Activated CD8-positive, alpha-beta T cell treated with anti-CD3 and anti-CD28 coated beads, Interleukin-2, amount 10 ng/mL, durations not matched to agents 7 days and 5 days (primary cell): ENCODE measurements at regions not wholly inside any gene's neighbourhood (a gene's known extent, or its start where the extent isn't known, plus 50 kb on each side); places are given as distances from the start of the nearest gene placed in this dataset.
"Not testable (repeated sequence)": the region's sequence is repeated elsewhere in the genome, so short reads cannot be mapped to it uniquely, and the experiment has no call there.

Source experiments
- ATAC-seq: fragments of 150-1000 bp; cut with Tn5 transposase; one replicate; pipeline ENCODE4 v1.10.0; 2021; ENCODE audit warnings: moderate library complexity
- CTCF ChIA-PET: fragments of 350-600 bp; sonication (Branson Sonifier 250); formaldehyde crosslinking; loops from one replicate; lab custom pipeline; 2021; ENCODE audit warnings: antibody characterized with exemption; lab: Charles Lee
- POLR2A ChIA-PET: fragments of 350-600 bp; sonication (Branson Sonifier 250); formaldehyde crosslinking; loops from one replicate; lab custom pipeline; 2021; ENCODE audit warnings: antibody characterized with exemption; lab: Charles Lee
- DNase-seq: peaks from one replicate; pipeline ENCODE4 v3.0.0-alpha.2; 2020
- H3K27ac Mint-ChIP-seq: one replicate; pipeline ENCODE4 v1.8.0; 2021; ENCODE audit warnings: mild to moderate bottlenecking, mixed read lengths
- H3K27me3 Mint-ChIP-seq: one replicate; pipeline ENCODE4 v1.8.0; 2021; ENCODE audit warnings: low read depth, mixed read lengths
- H3K36me3 Mint-ChIP-seq: one replicate; pipeline ENCODE4 v1.8.0; 2021; ENCODE audit warnings: low read depth, mixed read lengths
- H3K4me1 Mint-ChIP-seq: one replicate; pipeline ENCODE4 v1.8.0; 2021; ENCODE audit warnings: low read depth, mixed read lengths
- H3K4me3 Mint-ChIP-seq: one replicate; pipeline ENCODE4 v1.8.0; 2021; ENCODE audit warnings: mild to moderate bottlenecking, mixed read lengths
- H3K9me3 Mint-ChIP-seq: one replicate; pipeline ENCODE4 v1.8.0; 2022; ENCODE audit warnings: mixed read lengths; ENCODE audit not compliant: insufficient read depth

DNA sequence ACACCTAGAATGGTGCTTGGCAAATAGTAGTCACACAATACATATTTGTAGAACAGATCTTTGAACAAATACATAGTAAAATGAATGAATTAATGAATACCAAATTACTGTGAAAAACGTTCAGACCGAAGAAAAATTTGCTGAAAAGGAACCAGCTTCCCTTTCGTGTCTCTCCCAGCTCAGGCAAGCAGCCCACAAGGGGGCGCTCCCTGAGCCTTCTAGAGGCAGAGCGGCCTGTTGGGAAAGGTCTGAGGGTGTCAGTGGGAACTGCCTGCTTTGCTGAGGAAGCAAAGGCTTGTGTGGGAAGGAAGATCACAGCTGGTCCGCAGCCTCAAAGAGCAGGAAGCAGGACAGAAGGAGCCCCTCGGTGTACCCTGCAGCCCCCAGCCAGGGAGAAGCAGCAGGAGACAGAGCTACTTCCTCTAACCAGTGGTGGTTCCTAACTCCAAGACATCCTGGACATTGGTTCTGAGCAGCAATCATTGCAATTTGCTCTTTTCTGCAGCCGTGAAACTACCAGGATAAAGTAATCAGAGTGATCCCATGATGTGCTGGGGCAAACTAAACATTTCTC is 231.1 kb downstream of the ANKRD30B start:
- DNase-seq (peak; percentile 22), ATAC-seq (no peak)
- H3K4me1 Mint-ChIP-seq, result no peaks in the 10 kb centered on the region
- CTCF ChIA-PET, result no interaction called here
- H3K36me3 Mint-ChIP-seq, result no peaks in the 10 kb centered on the region
- no peak overlapping the region for H3K4me3 Mint-ChIP-seq
- no peaks in the 10 kb centered on the region for H3K27me3 Mint-ChIP-seq
- POLR2A ChIA-PET, result no interaction called here
- H3K27ac Mint-ChIP-seq, result no peak overlapping the region
- H3K9me3 Mint-ChIP-seq, result no peaks in the 10 kb centered on the region

DNA sequence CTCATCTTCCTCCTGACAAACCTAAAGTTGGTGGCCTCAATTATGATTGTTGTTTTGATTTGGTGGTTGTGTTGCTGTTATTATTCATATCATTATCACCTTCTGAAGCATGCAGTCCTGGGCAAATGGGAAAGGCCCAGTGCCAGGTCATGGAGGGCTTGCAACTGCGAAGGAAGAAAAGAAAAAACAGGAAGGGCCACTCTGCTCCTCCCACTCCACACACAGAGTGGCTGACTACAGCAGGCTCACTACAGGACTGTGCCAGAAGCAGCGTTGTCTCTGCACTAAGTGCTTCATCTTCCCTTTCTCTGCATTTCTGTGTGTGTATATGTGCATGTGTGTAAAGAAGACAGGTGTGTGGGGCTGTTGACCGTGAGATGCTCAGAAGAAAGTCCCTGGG is 231.9 kb downstream of the ANKRD30B start:
- H3K36me3 Mint-ChIP-seq, result no peaks in the 10 kb centered on the region
- no peaks in the 10 kb centered on the region for H3K4me1 Mint-ChIP-seq
- CTCF ChIA-PET, result no interaction called here
- no peaks in the 10 kb centered on the region for H3K9me3 Mint-ChIP-seq
- no peak for ATAC-seq
- H3K27me3 Mint-ChIP-seq, result no peaks in the 10 kb centered on the region
- no peak overlapping the region for H3K27ac Mint-ChIP-seq
- H3K4me3 Mint-ChIP-seq, result no peak overlapping the region
- POLR2A ChIA-PET, result no interaction called here
- no peak for DNase-seq

DNA sequence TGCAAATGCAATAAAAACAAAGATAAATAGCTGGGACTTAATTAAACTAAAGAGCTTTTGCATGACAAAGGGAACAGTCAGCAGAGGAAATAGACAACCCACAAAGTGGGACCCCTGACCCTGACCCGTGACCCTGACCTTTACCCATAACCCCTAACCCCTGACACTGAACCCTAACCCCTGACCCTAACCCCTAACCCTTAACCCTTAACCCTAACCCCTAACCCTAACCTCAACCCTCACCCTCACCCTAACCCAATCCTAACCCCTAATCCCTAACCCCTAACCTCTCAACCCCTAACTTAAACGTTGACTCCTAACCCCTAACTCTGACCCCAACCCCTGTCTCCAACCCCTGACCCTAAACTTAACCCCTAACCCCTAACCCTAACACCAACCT is 236.6 kb downstream of the ANKRD30B start:
- H3K27ac Mint-ChIP-seq, CTCF ChIA-PET, H3K4me3 Mint-ChIP-seq, DNase-seq, POLR2A ChIA-PET, ATAC-seq, H3K27me3 Mint-ChIP-seq, H3K36me3 Mint-ChIP-seq, H3K9me3 Mint-ChIP-seq, H3K4me1 Mint-ChIP-seq: not testable (repeated sequence)

DNA sequence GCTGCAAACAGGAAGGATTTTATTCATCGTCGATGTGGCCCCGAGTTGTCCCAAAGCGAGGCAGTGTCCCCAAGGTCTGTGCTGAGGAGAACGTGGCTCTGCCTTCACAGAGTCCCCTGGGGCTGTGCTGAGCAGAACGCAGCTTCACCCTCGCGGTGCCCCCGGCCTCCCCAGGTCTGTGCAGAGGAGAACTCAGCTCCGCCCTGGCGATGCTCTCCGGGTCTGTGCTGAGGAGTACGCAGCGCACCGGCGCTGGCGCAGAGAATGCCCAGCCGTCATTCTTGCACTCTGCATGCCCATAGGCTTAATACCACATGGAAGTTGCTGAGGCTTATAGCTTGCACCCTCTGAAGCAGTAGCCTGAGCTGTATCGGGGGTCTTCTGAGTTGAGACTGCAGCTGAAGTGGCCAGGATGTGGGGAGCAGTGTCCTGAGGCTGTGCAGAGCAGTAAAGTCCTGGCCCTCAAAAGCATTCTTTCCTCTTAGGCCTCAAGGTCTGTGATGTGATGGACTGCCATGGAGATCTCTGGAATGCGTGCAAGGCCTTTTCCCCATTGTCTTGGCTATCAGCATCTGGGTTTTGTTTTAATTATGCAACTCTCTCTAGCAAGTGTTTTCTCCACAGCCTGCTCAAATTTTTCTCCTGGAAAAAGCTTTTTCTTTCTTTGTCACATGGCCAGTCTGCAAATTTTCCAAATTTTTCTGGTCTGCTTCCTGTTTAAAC is 237.5 kb downstream of the ANKRD30B start:
- H3K9me3 Mint-ChIP-seq, H3K4me1 Mint-ChIP-seq, H3K27me3 Mint-ChIP-seq, DNase-seq, H3K36me3 Mint-ChIP-seq, CTCF ChIA-PET, H3K27ac Mint-ChIP-seq, H3K4me3 Mint-ChIP-seq, ATAC-seq, POLR2A ChIA-PET: not testable (repeated sequence)

DNA sequence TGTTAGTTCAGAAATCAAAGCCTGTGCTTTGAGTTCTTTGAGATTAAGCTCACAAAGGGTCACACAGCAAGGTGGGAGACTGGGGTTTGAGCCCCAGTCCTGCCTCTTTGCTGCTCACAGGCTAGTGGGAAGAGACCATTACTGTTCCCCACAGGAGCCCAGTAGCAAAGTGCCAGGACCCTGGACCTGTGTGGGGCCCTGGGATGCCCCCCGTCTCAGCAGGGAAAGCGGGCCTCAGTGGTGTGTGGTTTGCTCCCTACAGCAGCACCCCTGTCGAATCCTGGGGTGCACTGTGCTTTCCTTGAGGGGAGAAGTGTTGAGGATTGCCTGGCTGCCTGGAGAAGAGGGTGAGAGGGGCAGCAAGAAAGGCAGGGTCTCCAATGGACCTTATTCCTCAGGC is 239.4 kb downstream of the ANKRD30B start:
- H3K36me3 Mint-ChIP-seq, POLR2A ChIA-PET, DNase-seq, H3K27ac Mint-ChIP-seq, CTCF ChIA-PET, H3K4me1 Mint-ChIP-seq, ATAC-seq, H3K4me3 Mint-ChIP-seq, H3K27me3 Mint-ChIP-seq, H3K9me3 Mint-ChIP-seq: not testable (repeated sequence)

DNA sequence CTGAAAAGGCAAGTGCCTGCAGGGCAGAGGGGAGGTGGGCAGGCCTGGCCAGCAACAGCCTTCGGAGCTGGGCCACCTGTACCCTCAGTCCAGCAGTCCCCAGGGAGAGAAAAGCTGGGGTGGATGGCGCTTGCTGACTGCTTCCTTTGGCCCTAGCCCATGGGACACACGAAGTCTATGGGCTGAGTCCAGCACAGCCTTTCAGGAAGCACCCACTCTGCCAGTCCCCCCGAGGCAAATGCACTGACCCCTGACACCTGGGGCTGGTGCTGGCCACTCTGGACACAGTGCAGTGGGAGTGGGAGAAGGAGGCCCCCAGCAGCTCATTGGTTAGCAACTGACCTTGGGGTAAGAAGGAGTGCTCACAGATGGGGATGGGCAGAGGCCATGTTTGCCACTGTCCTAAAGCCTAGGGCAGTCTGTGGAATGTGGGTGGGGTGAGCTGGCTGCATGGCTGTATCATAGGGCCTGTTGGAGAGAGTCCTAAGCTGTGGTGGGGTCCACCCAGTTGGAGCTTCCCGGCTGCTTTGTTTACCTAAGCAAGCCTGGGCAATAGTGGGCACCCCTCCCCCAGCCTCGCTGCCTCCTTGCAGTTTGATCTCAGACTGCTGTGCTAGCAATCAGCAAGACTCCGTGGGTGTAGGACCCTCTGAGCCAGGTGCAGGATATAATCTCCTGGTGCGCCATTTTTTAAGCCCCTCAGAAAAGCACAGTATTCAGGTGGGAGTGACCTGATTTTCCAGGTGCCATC is 240.2 kb downstream of the ANKRD30B start:
- ATAC-seq, POLR2A ChIA-PET, H3K36me3 Mint-ChIP-seq, CTCF ChIA-PET, H3K27me3 Mint-ChIP-seq, H3K27ac Mint-ChIP-seq, H3K9me3 Mint-ChIP-seq, H3K4me1 Mint-ChIP-seq, H3K4me3 Mint-ChIP-seq, DNase-seq: not testable (repeated sequence)

DNA sequence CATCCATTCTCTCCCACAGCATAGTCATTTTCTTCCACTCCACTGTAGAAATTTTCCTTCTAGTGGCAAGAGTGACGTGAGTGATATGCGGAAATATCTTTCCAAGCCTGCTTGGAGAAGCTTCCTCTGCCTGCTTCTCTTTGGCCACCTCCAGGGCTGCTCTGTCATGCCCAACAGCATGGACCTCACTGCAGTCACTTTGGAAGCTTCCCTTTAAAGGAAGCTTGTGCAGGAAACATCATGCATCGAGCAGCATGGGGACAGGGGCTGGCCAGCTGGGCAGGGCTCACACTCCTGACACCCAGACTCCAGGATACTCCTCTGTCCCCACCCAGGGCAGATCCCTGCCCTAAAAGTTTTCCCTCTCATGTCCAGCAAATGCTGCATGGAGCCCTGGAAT is 241.6 kb downstream of the ANKRD30B start:
- H3K27ac Mint-ChIP-seq, H3K9me3 Mint-ChIP-seq, CTCF ChIA-PET, ATAC-seq, H3K4me1 Mint-ChIP-seq, DNase-seq, H3K36me3 Mint-ChIP-seq, H3K4me3 Mint-ChIP-seq, POLR2A ChIA-PET, H3K27me3 Mint-ChIP-seq: not testable (repeated sequence)

DNA sequence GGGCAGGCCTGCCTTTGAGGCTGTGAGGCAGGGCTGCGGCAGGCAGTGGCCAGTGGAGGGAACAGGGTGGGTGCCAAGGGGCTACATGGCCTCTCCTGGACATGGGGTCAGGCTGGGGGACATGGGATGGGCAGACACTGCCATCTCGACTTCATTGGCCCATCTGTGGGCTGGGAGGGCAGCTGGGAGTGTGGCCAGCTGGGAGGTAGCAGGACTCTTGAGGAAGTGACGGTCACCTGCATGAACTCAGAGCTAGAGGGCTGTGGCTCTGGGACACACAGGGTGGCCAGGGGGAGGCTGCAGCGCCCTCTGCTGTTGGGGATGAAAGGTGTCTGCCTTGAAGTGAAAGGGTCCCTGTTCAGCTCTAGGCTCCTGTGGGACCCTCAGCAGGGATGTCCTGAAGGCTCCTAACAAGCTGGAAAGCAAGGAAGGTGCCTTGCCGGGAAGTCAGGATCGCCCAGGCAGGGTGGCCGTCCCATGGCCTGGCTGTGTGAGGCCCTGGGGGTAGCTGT is 244.0 kb downstream of the ANKRD30B start:
- H3K4me1 Mint-ChIP-seq, H3K9me3 Mint-ChIP-seq, ATAC-seq, DNase-seq, H3K27ac Mint-ChIP-seq, H3K4me3 Mint-ChIP-seq, H3K27me3 Mint-ChIP-seq, H3K36me3 Mint-ChIP-seq, POLR2A ChIA-PET, CTCF ChIA-PET: not testable (repeated sequence)

DNA sequence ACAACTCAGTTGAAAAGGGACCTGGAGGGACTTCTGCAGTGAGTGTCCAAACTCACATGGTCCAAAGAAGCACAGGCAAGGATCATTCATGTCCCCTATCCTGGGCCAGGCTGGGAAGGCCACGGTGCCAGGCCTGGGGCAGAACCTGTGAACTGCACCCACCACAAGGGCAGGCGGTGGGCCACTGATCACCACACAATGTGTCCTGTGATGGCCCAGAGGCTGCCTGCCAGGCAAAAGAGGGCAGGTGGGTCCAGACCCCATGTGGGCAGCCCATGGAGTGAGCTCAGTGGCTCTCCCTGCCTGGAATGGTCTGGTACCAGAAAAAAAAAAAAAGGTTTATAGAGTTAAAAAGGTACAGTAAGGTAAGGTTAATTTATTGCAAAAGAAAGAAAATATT is 244.8 kb downstream of the ANKRD30B start:
- CTCF ChIA-PET, H3K4me1 Mint-ChIP-seq, POLR2A ChIA-PET, H3K36me3 Mint-ChIP-seq, H3K9me3 Mint-ChIP-seq, H3K27me3 Mint-ChIP-seq, DNase-seq, H3K4me3 Mint-ChIP-seq, H3K27ac Mint-ChIP-seq, ATAC-seq: not testable (repeated sequence)

DNA sequence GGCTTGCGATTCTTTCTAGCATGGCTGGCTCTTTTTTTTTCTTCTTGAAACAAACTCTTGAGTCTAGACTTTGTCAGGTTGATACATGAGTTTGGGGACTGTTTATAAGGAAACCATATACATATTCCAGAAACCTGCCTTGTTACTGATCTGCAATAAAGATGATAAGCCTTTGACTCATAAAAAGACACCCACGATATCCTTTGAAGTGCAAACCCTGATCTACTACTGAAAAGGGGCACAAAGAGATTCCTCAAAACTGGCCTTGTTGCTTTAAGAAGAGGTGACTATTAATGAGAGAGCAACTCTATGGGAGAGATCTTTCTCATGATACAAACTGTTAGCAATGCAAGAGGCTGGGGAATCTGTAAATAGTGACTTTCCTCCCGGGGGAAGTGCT is 247.1 kb downstream of the ANKRD30B start:
- H3K27ac Mint-ChIP-seq, H3K9me3 Mint-ChIP-seq, ATAC-seq, H3K4me1 Mint-ChIP-seq, DNase-seq, POLR2A ChIA-PET, H3K36me3 Mint-ChIP-seq, H3K27me3 Mint-ChIP-seq, CTCF ChIA-PET, H3K4me3 Mint-ChIP-seq: not testable (repeated sequence)

DNA sequence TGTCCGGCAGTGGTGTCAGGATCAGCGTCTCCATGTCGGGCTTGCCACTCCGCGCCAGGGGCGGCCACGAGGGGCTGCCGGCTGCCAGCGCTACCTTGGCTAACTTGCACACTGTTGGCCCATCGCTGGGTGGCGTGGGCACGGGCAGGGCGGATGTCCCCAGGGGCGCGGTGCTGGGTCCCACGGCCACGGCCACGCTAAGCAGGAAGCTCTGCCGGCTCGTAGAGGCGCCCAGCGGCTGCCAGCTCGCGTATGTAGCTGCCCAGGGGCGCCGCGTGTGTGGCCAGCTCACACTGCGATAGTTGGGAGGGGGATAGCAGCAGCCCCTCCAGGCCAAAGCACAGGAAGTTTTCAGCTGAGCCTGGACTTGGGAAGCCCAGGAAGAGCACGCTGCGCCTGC is 249.4 kb downstream of the ANKRD30B start:
- no peak overlapping the region for H3K4me3 Mint-ChIP-seq
- no peaks in the 10 kb centered on the region for H3K36me3 Mint-ChIP-seq
- ATAC-seq (no peak), DNase-seq (no peak)
- ChIA-PET CTCF (no interaction called here), POLR2A (no interaction called here)
- no peaks in the 10 kb centered on the region for H3K27me3 Mint-ChIP-seq
- peaks cover 3% of the 10 kb centered on the region for H3K9me3 Mint-ChIP-seq
- no peaks in the 10 kb centered on the region for H3K4me1 Mint-ChIP-seq
- H3K27ac Mint-ChIP-seq, result no peak overlapping the region

DNA sequence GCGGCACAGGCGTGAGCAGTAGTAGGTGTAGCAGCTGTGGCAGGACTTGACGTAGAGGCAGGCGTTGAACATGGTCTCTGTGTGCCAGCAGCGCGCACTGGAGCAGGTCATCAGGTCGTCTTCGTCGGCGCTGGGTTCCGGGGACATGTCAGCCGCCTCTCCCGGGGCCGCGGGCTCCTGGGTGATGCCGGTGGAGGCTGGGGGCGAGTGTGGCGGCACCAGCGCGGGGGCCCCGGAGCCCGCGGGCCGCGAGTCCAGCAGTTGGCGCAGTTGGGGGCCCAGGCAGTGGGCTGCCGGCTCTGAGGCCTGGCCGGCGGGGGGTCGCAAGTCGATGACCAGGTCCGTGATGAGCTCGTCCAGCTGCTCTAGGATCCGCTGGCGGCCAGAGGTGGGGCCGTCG is 249.9 kb downstream of the ANKRD30B start:
- H3K4me3 Mint-ChIP-seq, H3K36me3 Mint-ChIP-seq, H3K4me1 Mint-ChIP-seq, H3K9me3 Mint-ChIP-seq, H3K27me3 Mint-ChIP-seq, POLR2A ChIA-PET, CTCF ChIA-PET, H3K27ac Mint-ChIP-seq, DNase-seq, ATAC-seq: not testable (repeated sequence)
